Fibroblast of lung (primary cell): ENCODE measurements at regions not wholly inside any gene's neighbourhood (a gene's known extent, or its start where the extent isn't known, plus 50 kb on each side); places are given as distances from the start of the nearest gene placed in this dataset.

Experiments used
- DNase-seq, 2 donors: peaks; one replicate each; pipeline versions ENCODE4 v3.0.0 to v3.0.0-alpha.2; 2010; ENCODE audit warnings: low read depth in 2 of 2
- H2AFZ ChIP-seq: 2 replicates; pipeline ENCODE4 v1.5.1; 2012; ENCODE audit warnings: low read length, control low read depth, inconsistent platforms
- H3K27ac ChIP-seq: 2 replicates; pipeline ENCODE4 v1.5.1; 2011; ENCODE audit warnings: low read length, control low read depth; ENCODE audit not compliant: insufficient read depth
- H3K27me3 ChIP-seq: 2 replicates; pipeline ENCODE4 v1.5.1; 2011; ENCODE audit warnings: mild to moderate bottlenecking, low read length; ENCODE audit not compliant: control insufficient read depth, insufficient read depth
- H3K36me3 ChIP-seq: 2 replicates; pipeline ENCODE4 v1.5.1; 2011; ENCODE audit warnings: low read length; ENCODE audit not compliant: control insufficient read depth, insufficient read depth
- H3K4me1 ChIP-seq: 2 replicates; pipeline ENCODE4 v1.5.1; 2011; ENCODE audit warnings: low read length; ENCODE audit not compliant: control insufficient read depth, insufficient read depth; ENCODE audit errors: extremely low read depth
- H3K4me2 ChIP-seq: 2 replicates; pipeline ENCODE4 v1.5.1; 2011; ENCODE audit warnings: low read length, control low read depth; ENCODE audit not compliant: insufficient read depth; ENCODE audit errors: extremely low read depth
- H3K4me3 ChIP-seq, 4 experiments: fragments of 200-600 bp in 1 of 4; sonication (generic) in 1 of 4; replicated peaks in 1 of 4; 2 replicates each; pipeline ENCODE4 v1.5.1; 2011 to 2016; ENCODE audit warnings: low read length in 4 of 4, low read depth in 3 of 4, mild to moderate bottlenecking in 3 of 4, control low read depth in 2 of 4, inconsistent platforms in 1 of 4, mixed read lengths in 1 of 4; ENCODE audit not compliant: insufficient read depth in 1 of 4; ENCODE audit errors: control extremely low read depth in 1 of 4
- H3K79me2 ChIP-seq: 2 replicates; pipeline ENCODE4 v1.5.1; 2012; ENCODE audit warnings: mild to moderate bottlenecking, low read length, inconsistent platforms; ENCODE audit not compliant: control insufficient read depth, insufficient read depth
- H3K9ac ChIP-seq: 2 replicates; pipeline ENCODE4 v1.5.1; 2011; ENCODE audit warnings: mild to moderate bottlenecking, low read length, control low read depth; ENCODE audit not compliant: insufficient read depth
- H3K9me3 ChIP-seq: 2 replicates; pipeline ENCODE4 v1.5.1; 2012; ENCODE audit warnings: low read depth, low read length; ENCODE audit not compliant: control insufficient read depth, insufficient read depth
- H4K20me1 ChIP-seq: 2 replicates; pipeline ENCODE4 v1.5.1; 2011; ENCODE audit warnings: low read length; ENCODE audit not compliant: control insufficient read depth, insufficient read depth; ENCODE audit errors: extremely low read depth
- CTCF ChIP-seq, 2 donors: IDR thresholded peaks in 1 of 2; conservative IDR thresholded peaks in 1 of 2; 1 replicate in 1 of 2; 2 replicates in 1 of 2; pipeline ENCODE4 v1.5.1; 2011 to 2012; ENCODE audit warnings: low read length in 2 of 2, control low read depth in 1 of 2, inconsistent platforms in 1 of 2, low read depth in 1 of 2, mild to moderate bottlenecking in 1 of 2
- EZH2 ChIP-seq: IDR thresholded peaks from 2 replicates; pipeline ENCODE4 v1.5.1; 2012; ENCODE audit warnings: low read length, control low read depth, mild to moderate bottlenecking; ENCODE audit errors: missing control alignments

GRCh38 chr20:58600756-58601155 lies 50.3 kb upstream of the STX16 start:
- H3K79me2 ChIP-seq = no peaks in the 10 kb centered on the region
- no peak for DNase-seq
- H3K27me3 ChIP-seq = peaks cover 4% of the 10 kb centered on the region
- H4K20me1 ChIP-seq = no peaks in the 10 kb centered on the region
- H3K4me1 ChIP-seq = no peaks in the 10 kb centered on the region
- H3K27ac ChIP-seq = no peak overlapping the region
- H3K9me3 ChIP-seq = no peaks in the 10 kb centered on the region
- no peak overlapping the region for H3K9ac ChIP-seq
- H3K4me2 ChIP-seq = no peak overlapping the region
- H2AFZ ChIP-seq = no peak overlapping the region
- no peak for TF ChIP-seq CTCF (conservative IDR thresholded peaks at IDR 0.05 in 1 of 2, IDR thresholded peaks at IDR 0.05 in 1 of 2; ENCODE audit: low read depth in 1 of 2, low read length in 2 of 2)
- TF ChIP-seq EZH2 = no peak
- H3K36me3 ChIP-seq = no peaks in the 10 kb centered on the region
- H3K4me3 ChIP-seq = no peak overlapping the region

- H3K36me3 ChIP-seq = no peaks in the 10 kb centered on the region
- TF ChIP-seq CTCF (conservative IDR thresholded peaks at IDR 0.05 in 1 of 2, IDR thresholded peaks at IDR 0.05 in 1 of 2; ENCODE audit: low read depth in 1 of 2, low read length in 2 of 2) = no peak
- no peak for TF ChIP-seq EZH2
- no peaks in the 10 kb centered on the region for H3K79me2 ChIP-seq
- H3K9me3 ChIP-seq = no peaks in the 10 kb centered on the region
- DNase-seq = no peak
- H3K4me2 ChIP-seq = no peak overlapping the region
- no peaks in the 10 kb centered on the region for H3K4me1 ChIP-seq
- H2AFZ ChIP-seq = no peak overlapping the region
- no peaks in the 10 kb centered on the region for H4K20me1 ChIP-seq
- no peak overlapping the region for H3K4me3 ChIP-seq
- no peak overlapping the region for H3K27ac ChIP-seq
- no peak overlapping the region for H3K9ac ChIP-seq
- peaks cover 4% of the 10 kb centered on the region for H3K27me3 ChIP-seq
These were observed 51.1 kb upstream of the STX16 start for GRCh38 chr20:58599966-58600365.

- H3K4me3 ChIP-seq = no peak overlapping the region
- H3K27me3 ChIP-seq = peaks cover 9% of the 10 kb centered on the region
- no peaks in the 10 kb centered on the region for H3K9me3 ChIP-seq
- H3K79me2 ChIP-seq = no peaks in the 10 kb centered on the region
- no peaks in the 10 kb centered on the region for H3K4me1 ChIP-seq
- no peak overlapping the region for H3K27ac ChIP-seq
- no peak overlapping the region for H3K9ac ChIP-seq
- no peak overlapping the region for H3K4me2 ChIP-seq
- H2AFZ ChIP-seq = no peak overlapping the region
- no peaks in the 10 kb centered on the region for H3K36me3 ChIP-seq
- no peaks in the 10 kb centered on the region for H4K20me1 ChIP-seq
- peak; percentile 44 to 82 for DNase-seq
- TF ChIP-seq CTCF (conservative IDR thresholded peaks at IDR 0.05 in 1 of 2, IDR thresholded peaks at IDR 0.05 in 1 of 2; ENCODE audit: low read depth in 1 of 2, low read length in 2 of 2) (no peak), EZH2 (no peak)
These were observed 52.7 kb upstream of the STX16 start for GRCh38 chr20:58598211-58599015.
